ENCODE measurements at regions not wholly inside any gene's neighbourhood (a gene's known extent, or its start where the extent isn't known, plus 50 kb on each side); places are given as distances from the start of the nearest gene placed in this dataset.
"Not testable (repeated sequence)": the region's sequence is repeated elsewhere in the genome, so short reads cannot be mapped to it uniquely, and the experiment has no call there.

DNA sequence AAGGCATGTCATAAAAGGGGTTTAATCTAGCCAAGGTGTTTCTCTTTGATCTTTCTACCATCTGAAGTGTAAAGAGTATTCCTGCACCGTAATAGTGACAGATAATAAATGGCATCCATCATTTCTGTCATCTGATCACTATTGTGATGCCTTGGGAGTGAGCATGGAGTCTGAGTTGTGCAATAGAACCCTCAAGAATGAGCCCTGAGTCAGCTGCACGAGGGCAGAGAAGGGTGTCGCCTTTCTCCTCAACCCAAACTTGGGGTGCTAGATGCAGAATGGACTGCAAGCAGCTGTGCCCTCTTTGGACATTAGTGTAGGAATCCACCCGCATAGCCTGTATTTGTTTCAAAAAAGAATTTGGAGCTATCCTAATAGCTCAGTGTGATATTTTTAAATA is 115.2 kb downstream of the ZNF37A start:
- Histone ChIP-seq H3K27ac (no peak overlapping the region), H3K9me3 (no peaks in the 10 kb centered on the region), H3K27me3 (replicated peaks; ENCODE audit: insufficient read depth) (no peaks in the 10 kb centered on the region), H3K36me3 (no peaks in the 10 kb centered on the region), H3K4me1 (ENCODE audit: control insufficient read depth in 1 of 2, low read depth in 2 of 2) (no peaks in the 10 kb centered on the region), H3K4me3 (no peak overlapping the region)
- DNase-seq (ENCODE audit: low spot score) (no peak), ATAC-seq (ENCODE audit: insufficient number of reproducible peaks, low FRiP score, low read depth) (no peak)
- TF ChIP-seq, protein P1, sequence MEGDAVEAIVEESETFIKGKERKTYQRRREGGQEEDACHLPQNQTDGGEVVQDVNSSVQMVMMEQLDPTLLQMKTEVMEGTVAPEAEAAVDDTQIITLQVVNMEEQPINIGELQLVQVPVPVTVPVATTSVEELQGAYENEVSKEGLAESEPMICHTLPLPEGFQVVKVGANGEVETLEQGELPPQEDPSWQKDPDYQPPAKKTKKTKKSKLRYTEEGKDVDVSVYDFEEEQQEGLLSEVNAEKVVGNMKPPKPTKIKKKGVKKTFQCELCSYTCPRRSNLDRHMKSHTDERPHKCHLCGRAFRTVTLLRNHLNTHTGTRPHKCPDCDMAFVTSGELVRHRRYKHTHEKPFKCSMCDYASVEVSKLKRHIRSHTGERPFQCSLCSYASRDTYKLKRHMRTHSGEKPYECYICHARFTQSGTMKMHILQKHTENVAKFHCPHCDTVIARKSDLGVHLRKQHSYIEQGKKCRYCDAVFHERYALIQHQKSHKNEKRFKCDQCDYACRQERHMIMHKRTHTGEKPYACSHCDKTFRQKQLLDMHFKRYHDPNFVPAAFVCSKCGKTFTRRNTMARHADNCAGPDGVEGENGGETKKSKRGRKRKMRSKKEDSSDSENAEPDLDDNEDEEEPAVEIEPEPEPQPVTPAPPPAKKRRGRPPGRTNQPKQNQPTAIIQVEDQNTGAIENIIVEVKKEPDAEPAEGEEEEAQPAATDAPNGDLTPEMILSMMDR (IDR thresholded peaks at IDR 0.05) = no peak

DNA sequence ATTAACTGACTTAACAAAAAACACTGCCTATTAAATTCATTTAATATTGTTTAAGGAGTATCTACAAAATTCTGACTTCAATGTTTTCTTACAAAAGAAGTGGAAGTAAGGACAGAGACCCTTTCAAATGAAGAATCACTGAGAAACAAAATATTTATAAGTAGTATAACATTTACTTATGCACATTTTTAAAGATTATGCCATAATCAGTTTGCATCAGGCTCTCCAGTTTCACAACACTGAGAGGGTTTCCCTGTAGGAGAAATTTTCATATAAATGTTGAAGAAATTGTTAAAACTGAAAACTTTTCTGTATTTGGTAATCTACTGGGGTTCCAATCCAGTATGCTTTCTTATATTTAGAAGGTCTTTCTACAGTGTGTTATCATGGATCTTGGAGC is 115.6 kb downstream of the ZNF37A start:
- not testable (repeated sequence) for H3K9me3 ChIP-seq; H3K4me1 ChIP-seq (ENCODE audit: control insufficient read depth in 1 of 2, low read depth in 2 of 2); H3K27ac ChIP-seq; ATAC-seq (ENCODE audit: insufficient number of reproducible peaks, low FRiP score, low read depth); H3K4me3 ChIP-seq; H3K36me3 ChIP-seq; H3K27me3 ChIP-seq (replicated peaks; ENCODE audit: insufficient read depth); DNase-seq (ENCODE audit: low spot score)

DNA sequence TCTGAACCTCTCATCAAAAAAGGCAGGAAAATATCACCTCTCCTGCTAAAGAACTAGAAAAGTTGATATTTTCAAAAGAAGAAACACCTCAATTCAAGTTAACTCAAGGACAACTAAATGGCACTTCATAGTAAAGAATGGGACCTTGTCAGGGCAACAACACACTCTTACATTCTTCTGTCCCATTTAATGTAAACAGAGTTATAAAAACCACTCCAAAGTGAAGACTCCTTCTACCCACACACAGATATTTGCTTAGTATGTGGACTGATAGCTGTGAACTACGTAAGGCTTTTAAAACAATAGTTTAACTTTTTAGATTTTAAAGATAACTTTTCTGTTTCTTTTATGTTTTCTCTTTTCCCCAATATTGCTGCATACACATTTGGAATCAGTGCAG is 118.3 kb downstream of the ZNF37A start:
- H3K27ac ChIP-seq = no peak overlapping the region
- H3K36me3 ChIP-seq = no peaks in the 10 kb centered on the region
- no peaks in the 10 kb centered on the region for H3K27me3 ChIP-seq (replicated peaks; ENCODE audit: insufficient read depth)
- TF ChIP-seq, protein P1 (IDR thresholded peaks at IDR 0.05) = no peak
- no peaks in the 10 kb centered on the region for H3K9me3 ChIP-seq
- no peaks in the 10 kb centered on the region for H3K4me1 ChIP-seq (ENCODE audit: control insufficient read depth in 1 of 2, low read depth in 2 of 2)
- H3K4me3 ChIP-seq = no peak overlapping the region
- ATAC-seq (ENCODE audit: insufficient number of reproducible peaks, low FRiP score, low read depth) (no peak), DNase-seq (ENCODE audit: low spot score) (no peak)

DNA sequence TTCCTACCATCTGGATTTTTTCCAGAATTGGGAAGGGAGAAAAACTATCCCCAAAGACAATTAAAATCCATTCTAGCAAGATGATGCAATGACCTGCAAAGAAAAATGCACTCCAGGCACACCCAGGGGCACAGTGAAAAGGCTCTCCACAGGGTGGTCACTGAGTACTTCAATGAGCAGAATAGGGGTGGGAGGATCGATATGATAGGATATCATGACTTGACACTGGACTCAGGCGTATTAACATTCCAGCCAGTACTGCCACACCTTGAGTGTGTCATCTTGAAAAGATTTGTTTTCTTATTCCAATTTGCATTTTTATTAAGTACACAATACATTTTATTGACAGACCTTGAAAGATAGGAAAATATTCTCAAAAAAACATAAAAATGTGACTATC is 132.2 kb downstream of the ZNF37A start:
- DNase-seq (ENCODE audit: low spot score) = no peak
- Histone ChIP-seq H3K4me1 (ENCODE audit: control insufficient read depth in 1 of 2, low read depth in 2 of 2) (no peaks in the 10 kb centered on the region), H3K4me3 (no peak overlapping the region), H3K27ac (no peak overlapping the region), H3K36me3 (no peaks in the 10 kb centered on the region), H3K27me3 (replicated peaks; ENCODE audit: insufficient read depth) (no peaks in the 10 kb centered on the region), H3K9me3 (no peaks in the 10 kb centered on the region)
- no peak for ATAC-seq (ENCODE audit: insufficient number of reproducible peaks, low FRiP score, low read depth)
- TF ChIP-seq, protein P1 (IDR thresholded peaks at IDR 0.05) = no peak

DNA sequence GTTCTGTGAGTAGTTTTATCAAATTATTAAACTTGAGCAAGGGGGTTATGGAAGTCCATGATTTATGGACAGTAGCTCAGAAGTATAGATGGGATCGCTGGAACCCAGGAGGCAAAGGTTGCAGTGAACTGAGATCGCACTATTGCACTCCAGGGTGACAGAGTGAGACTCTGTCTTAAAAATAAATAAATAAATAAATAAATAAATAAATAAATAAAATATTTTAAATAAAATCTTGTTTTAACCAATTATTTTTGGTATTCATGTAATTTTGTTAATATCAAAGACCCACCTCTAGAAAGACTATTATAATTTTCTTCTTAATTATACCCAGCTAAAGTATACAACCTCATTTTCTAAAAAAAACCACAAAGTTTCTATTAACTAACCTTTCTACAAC is 134.3 kb downstream of the ZNF37A start:
- ATAC-seq (ENCODE audit: insufficient number of reproducible peaks, low FRiP score, low read depth) (no peak), DNase-seq (ENCODE audit: low spot score) (no peak)
- TF ChIP-seq, protein P1 (IDR thresholded peaks at IDR 0.05) = no peak
- Histone ChIP-seq H3K36me3 (no peaks in the 10 kb centered on the region), H3K27me3 (replicated peaks; ENCODE audit: insufficient read depth) (no peaks in the 10 kb centered on the region), H3K4me3 (no peak overlapping the region), H3K9me3 (no peaks in the 10 kb centered on the region), H3K27ac (no peak overlapping the region), H3K4me1 (ENCODE audit: control insufficient read depth in 1 of 2, low read depth in 2 of 2) (no peaks in the 10 kb centered on the region)

DNA sequence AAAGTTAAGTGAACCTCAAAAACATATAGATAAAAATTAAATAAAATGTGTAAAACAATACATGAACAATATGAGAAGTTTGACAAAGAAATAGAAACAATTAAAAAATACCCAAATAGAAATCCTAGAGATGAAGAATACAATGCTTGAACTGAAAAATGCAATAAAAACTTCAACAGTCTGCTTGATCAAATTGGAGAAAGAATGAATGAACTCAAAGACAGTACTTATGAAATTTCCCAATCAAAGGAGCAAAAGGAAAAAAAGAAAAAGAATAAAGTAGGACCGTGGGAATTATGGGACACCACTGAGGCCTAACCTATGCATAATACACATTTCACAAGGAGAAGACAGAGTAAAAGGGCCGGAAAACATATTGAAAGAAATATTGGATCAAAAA is 144.3 kb downstream of the ZNF37A start:
- H3K27ac ChIP-seq; H3K36me3 ChIP-seq; H3K4me1 ChIP-seq (ENCODE audit: control insufficient read depth in 1 of 2, low read depth in 2 of 2); ATAC-seq (ENCODE audit: insufficient number of reproducible peaks, low FRiP score, low read depth); H3K4me3 ChIP-seq; H3K27me3 ChIP-seq (replicated peaks; ENCODE audit: insufficient read depth); DNase-seq (ENCODE audit: low spot score); H3K9me3 ChIP-seq: not testable (repeated sequence)

DNA sequence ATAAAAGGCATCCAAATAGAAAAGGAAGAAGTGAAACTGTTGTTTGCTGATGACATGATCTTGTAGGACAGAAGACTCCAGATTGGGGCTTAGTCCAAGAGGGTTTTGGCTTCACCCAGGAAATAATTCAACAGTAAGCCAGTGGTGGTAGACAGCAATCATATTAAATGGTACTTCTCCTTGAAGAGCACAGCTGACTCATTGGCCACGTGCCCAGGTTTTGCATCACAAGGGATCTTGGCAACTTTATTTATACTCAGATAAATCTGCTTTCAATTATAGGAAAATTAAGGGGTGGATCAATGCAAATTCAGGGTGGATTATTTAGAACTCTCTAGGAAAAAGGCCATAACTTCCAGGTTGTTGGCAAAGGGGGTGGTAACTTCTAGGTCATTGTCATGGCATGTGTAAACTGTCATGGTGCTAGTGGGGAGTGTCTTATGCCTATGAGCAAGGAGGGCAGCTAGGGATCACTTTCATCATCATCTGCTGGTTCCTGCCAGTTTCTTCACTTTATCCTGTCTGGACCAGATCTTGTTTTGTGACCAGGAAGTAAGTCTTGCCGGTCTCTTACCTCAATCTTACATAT is 148.0 kb downstream of the ZNF37A start:
- not testable (repeated sequence) for H3K9me3 ChIP-seq; DNase-seq (ENCODE audit: low spot score); H3K4me1 ChIP-seq (ENCODE audit: control insufficient read depth in 1 of 2, low read depth in 2 of 2); ATAC-seq (ENCODE audit: insufficient number of reproducible peaks, low FRiP score, low read depth); H3K27ac ChIP-seq; H3K27me3 ChIP-seq (replicated peaks; ENCODE audit: insufficient read depth); H3K36me3 ChIP-seq; H3K4me3 ChIP-seq

DNA sequence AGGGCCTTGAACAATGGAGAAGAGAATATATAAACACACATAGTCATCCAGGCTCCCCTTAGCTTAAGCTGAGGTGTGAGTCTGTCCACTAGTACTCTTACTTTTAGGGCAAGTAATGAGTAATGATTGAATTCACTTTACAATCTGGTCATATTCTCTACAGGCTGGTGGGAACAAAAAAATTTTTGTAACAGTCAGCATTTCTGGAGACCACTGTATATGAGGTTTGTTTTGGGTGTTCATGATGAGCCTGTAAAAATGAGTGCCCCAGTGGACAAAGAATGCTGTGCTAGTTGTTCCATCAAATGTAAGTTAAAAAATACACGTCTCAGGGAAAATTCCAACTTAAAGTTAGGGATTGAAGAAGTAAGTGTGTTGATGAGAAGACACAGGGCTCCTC is 154.0 kb downstream of the ZNF37A start:
- H3K4me3 ChIP-seq; H3K4me1 ChIP-seq (ENCODE audit: control insufficient read depth in 1 of 2, low read depth in 2 of 2); ATAC-seq (ENCODE audit: insufficient number of reproducible peaks, low FRiP score, low read depth); H3K27ac ChIP-seq; DNase-seq (ENCODE audit: low spot score); H3K36me3 ChIP-seq; H3K9me3 ChIP-seq; H3K27me3 ChIP-seq (replicated peaks; ENCODE audit: insufficient read depth): not testable (repeated sequence)

DNA sequence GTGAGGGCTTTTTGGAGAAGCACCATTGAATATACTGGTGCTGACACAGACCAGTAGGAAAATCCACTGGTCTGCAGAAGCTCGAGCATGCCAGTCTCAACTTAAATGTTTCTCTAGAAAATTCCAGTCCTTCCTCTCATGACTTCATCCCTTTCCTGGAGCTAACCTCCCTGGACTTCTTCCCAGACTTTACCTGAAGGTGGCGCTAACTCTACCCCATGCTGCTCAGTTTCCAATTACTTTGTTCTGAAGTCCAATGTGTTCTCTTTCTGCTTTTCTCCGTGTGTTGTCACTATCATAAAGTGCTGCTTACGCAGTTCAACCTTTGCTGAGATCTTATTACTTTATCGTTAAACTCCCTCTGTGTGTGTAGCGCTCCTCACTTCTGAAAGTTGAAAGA is 158.4 kb downstream of the ZNF37A start:
- not testable (repeated sequence) for H3K4me1 ChIP-seq (ENCODE audit: control insufficient read depth in 1 of 2, low read depth in 2 of 2); H3K4me3 ChIP-seq; H3K27ac ChIP-seq; H3K27me3 ChIP-seq (replicated peaks; ENCODE audit: insufficient read depth); DNase-seq (ENCODE audit: low spot score); H3K9me3 ChIP-seq; ATAC-seq (ENCODE audit: insufficient number of reproducible peaks, low FRiP score, low read depth); H3K36me3 ChIP-seq

All from thoracic aorta (tissue), 2 donors.